ENCODE measurements at regions not wholly inside any gene's neighbourhood (a gene's known extent, or its start where the extent isn't known, plus 50 kb on each side); places are given as distances from the start of the nearest gene placed in this dataset.

- H3K4me3 Mint-ChIP-seq: no peak overlapping the region
Measured at GRCh38 chr1:68551459-68551858, 54.6 kb upstream of the DEPDC1 start.

GRCh38 chr1:68558321-68559026, 61.6 kb upstream of the DEPDC1 start:
- no peak for DNase-seq (ENCODE audit: low spot score)
- Mint-ChIP-seq H3K27ac (no peak overlapping the region), H3K4me3 (no peak overlapping the region), H3K4me1 (ENCODE audit: low read depth in 2 of 2) (no peaks in the 10 kb centered on the region), H3K36me3 (peaks cover 4% of the 10 kb centered on the region), H3K9me3 (peaks cover 14% of the 10 kb centered on the region), H3K27me3 (no peaks in the 10 kb centered on the region)
- ATAC-seq: no peak

More at GRCh38 chr1:68551459-68551858, 54.6 kb upstream of the DEPDC1 start:
- Mint-ChIP-seq H3K9me3 (peaks cover 23% of the 10 kb centered on the region), H3K36me3 (peaks cover 4% of the 10 kb centered on the region), H3K27ac (no peak overlapping the region), H3K27me3 (no peaks in the 10 kb centered on the region), H3K4me1 (ENCODE audit: low read depth in 2 of 2) (no peaks in the 10 kb centered on the region)
- no peak for DNase-seq (ENCODE audit: low spot score)
- no peak for ATAC-seq

GRCh38 chr1:68565923-68566322, 69.0 kb upstream of the DEPDC1 start:
- ATAC-seq (no peak), DNase-seq (ENCODE audit: low spot score) (no peak)
- H3K27ac Mint-ChIP-seq: no peak overlapping the region
- H3K4me3 Mint-ChIP-seq: no peak overlapping the region
- peaks cover 5% of the 10 kb centered on the region for H3K9me3 Mint-ChIP-seq
- H3K27me3 Mint-ChIP-seq: no peaks in the 10 kb centered on the region
- H3K36me3 Mint-ChIP-seq: peaks cover 4% of the 10 kb centered on the region
- H3K4me1 Mint-ChIP-seq (ENCODE audit: low read depth in 2 of 2): no peaks in the 10 kb centered on the region

GRCh38 chr1:68570871-68571270, 74.0 kb upstream of the DEPDC1 start:
- DNase-seq (ENCODE audit: low spot score) (no peak), ATAC-seq (no peak)
- H3K27me3 Mint-ChIP-seq: no peaks in the 10 kb centered on the region
- H3K4me1 Mint-ChIP-seq (ENCODE audit: low read depth in 2 of 2): no peaks in the 10 kb centered on the region
- H3K4me3 Mint-ChIP-seq: no peak overlapping the region
- no peak overlapping the region for H3K27ac Mint-ChIP-seq
- H3K9me3 Mint-ChIP-seq: peaks cover 6% of the 10 kb centered on the region
- no peaks in the 10 kb centered on the region for H3K36me3 Mint-ChIP-seq

GRCh38 chr1:68571454-68572235, 74.8 kb upstream of the DEPDC1 start:
- Mint-ChIP-seq H3K27me3 (no peaks in the 10 kb centered on the region), H3K27ac (no peak overlapping the region), H3K36me3 (no peaks in the 10 kb centered on the region), H3K4me1 (ENCODE audit: low read depth in 2 of 2) (no peaks in the 10 kb centered on the region), H3K4me3 (no peak overlapping the region), H3K9me3 (peaks cover 7% of the 10 kb centered on the region)
- DNase-seq (ENCODE audit: low spot score): no peak
- no peak for ATAC-seq

- ATAC-seq: no peak
- no peaks in the 10 kb centered on the region for H3K4me1 Mint-ChIP-seq (ENCODE audit: low read depth in 2 of 2)
- no peaks in the 10 kb centered on the region for H3K36me3 Mint-ChIP-seq
- DNase-seq (ENCODE audit: low spot score): no peak
- peaks cover 10% of the 10 kb centered on the region for H3K9me3 Mint-ChIP-seq
- H3K27ac Mint-ChIP-seq: no peak overlapping the region
- no peak overlapping the region for H3K4me3 Mint-ChIP-seq
- H3K27me3 Mint-ChIP-seq: no peaks in the 10 kb centered on the region
Measured at GRCh38 chr1:68585351-68585750, 88.5 kb upstream of the DEPDC1 start.

GRCh38 chr1:68586766-68587165, 89.9 kb upstream of the DEPDC1 start:
- Mint-ChIP-seq H3K4me3 (no peak overlapping the region), H3K27ac (no peak overlapping the region), H3K27me3 (no peaks in the 10 kb centered on the region), H3K36me3 (no peaks in the 10 kb centered on the region), H3K4me1 (ENCODE audit: low read depth in 2 of 2) (no peaks in the 10 kb centered on the region), H3K9me3 (peaks cover 10% of the 10 kb centered on the region)
- ATAC-seq (no peak), DNase-seq (ENCODE audit: low spot score) (no peak)

GRCh38 chr1:68588304-68588703, 91.4 kb upstream of the DEPDC1 start:
- H3K36me3 Mint-ChIP-seq: no peaks in the 10 kb centered on the region
- H3K9me3 Mint-ChIP-seq: peaks cover 13% of the 10 kb centered on the region
- H3K27ac Mint-ChIP-seq: no peak overlapping the region
- no peaks in the 10 kb centered on the region for H3K4me1 Mint-ChIP-seq (ENCODE audit: low read depth in 2 of 2)
- no peaks in the 10 kb centered on the region for H3K27me3 Mint-ChIP-seq
- no peak for ATAC-seq
- DNase-seq (ENCODE audit: low spot score): no peak
- no peak overlapping the region for H3K4me3 Mint-ChIP-seq

GRCh38 chr1:68590473-68590872, 93.6 kb upstream of the DEPDC1 start:
- no peaks in the 10 kb centered on the region for H3K36me3 Mint-ChIP-seq
- ATAC-seq (no peak), DNase-seq (ENCODE audit: low spot score) (no peak)
- H3K4me1 Mint-ChIP-seq (ENCODE audit: low read depth in 2 of 2): no peaks in the 10 kb centered on the region
- H3K9me3 Mint-ChIP-seq: peaks cover 10% of the 10 kb centered on the region
- H3K4me3 Mint-ChIP-seq: no peak overlapping the region
- no peaks in the 10 kb centered on the region for H3K27me3 Mint-ChIP-seq
- no peak overlapping the region for H3K27ac Mint-ChIP-seq

- H3K27ac Mint-ChIP-seq: no peak overlapping the region
- H3K4me1 Mint-ChIP-seq (ENCODE audit: low read depth in 2 of 2): no peaks in the 10 kb centered on the region
- H3K27me3 Mint-ChIP-seq: no peaks in the 10 kb centered on the region
- peaks cover 4% of the 10 kb centered on the region for H3K36me3 Mint-ChIP-seq
- no peak for ATAC-seq
- H3K9me3 Mint-ChIP-seq: peaks cover 11% of the 10 kb centered on the region
- DNase-seq (ENCODE audit: low spot score): no peak
- H3K4me3 Mint-ChIP-seq: no peak overlapping the region
Measured at GRCh38 chr1:68594851-68595250, 98.0 kb upstream of the DEPDC1 start.

- H3K27ac Mint-ChIP-seq: no peak overlapping the region
- ATAC-seq: no peak
- H3K36me3 Mint-ChIP-seq: peaks cover 4% of the 10 kb centered on the region
Measured at GRCh38 chr1:68600049-68600661, 103.3 kb upstream of the DEPDC1 start.

GRCh38 chr1:68608289-68608688, 111.4 kb upstream of the DEPDC1 start:
- DNase-seq (ENCODE audit: low spot score): no peak
- Mint-ChIP-seq H3K4me1 (ENCODE audit: low read depth in 2 of 2) (no peaks in the 10 kb centered on the region), H3K27ac (no peak overlapping the region), H3K4me3 (no peak overlapping the region), H3K36me3 (peaks cover 4% of the 10 kb centered on the region), H3K27me3 (no peaks in the 10 kb centered on the region), H3K9me3 (peaks cover 19% of the 10 kb centered on the region)
- peak in 1 of 2 donors; percentile 51 for ATAC-seq

More at GRCh38 chr1:68600049-68600661, 103.3 kb upstream of the DEPDC1 start:
- no peak overlapping the region for H3K4me3 Mint-ChIP-seq
- peaks cover 13% of the 10 kb centered on the region for H3K9me3 Mint-ChIP-seq
- no peaks in the 10 kb centered on the region for H3K27me3 Mint-ChIP-seq
- DNase-seq (ENCODE audit: low spot score): no peak
- no peaks in the 10 kb centered on the region for H3K4me1 Mint-ChIP-seq (ENCODE audit: low read depth in 2 of 2)

- Mint-ChIP-seq H3K36me3 (peaks cover 16% of the 10 kb centered on the region), H3K4me1 (ENCODE audit: low read depth in 2 of 2) (no peaks in the 10 kb centered on the region), H3K27me3 (no peaks in the 10 kb centered on the region), H3K27ac (no peak overlapping the region), H3K4me3 (no peak overlapping the region), H3K9me3 (peaks cover 29% of the 10 kb centered on the region)
- no peak for ATAC-seq
- no peak for DNase-seq (ENCODE audit: low spot score)
Measured at GRCh38 chr1:68615312-68615711, 118.4 kb upstream of the DEPDC1 start.

- Mint-ChIP-seq H3K4me3 (no peak overlapping the region), H3K36me3 (peaks cover 12% of the 10 kb centered on the region), H3K27ac (no peak overlapping the region), H3K9me3 (peaks cover 22% of the 10 kb centered on the region), H3K4me1 (ENCODE audit: low read depth in 2 of 2) (no peaks in the 10 kb centered on the region), H3K27me3 (no peaks in the 10 kb centered on the region)
- no peak for DNase-seq (ENCODE audit: low spot score)
- no peak for ATAC-seq
Measured at GRCh38 chr1:68617942-68618341, 121.1 kb upstream of the DEPDC1 start.
